Activated CD4-positive, alpha-beta memory T cell treated with anti-CD3 and anti-CD28 coated beads for 36 hours (primary cell): ENCODE measurements at regions not wholly inside any gene's neighbourhood (a gene's known extent, or its start where the extent isn't known, plus 50 kb on each side); places are given as distances from the start of the nearest gene placed in this dataset.

Experiments used
- CTCF ChIA-PET: fragments of 350-600 bp; sonication (Branson Sonifier 250); formaldehyde crosslinking; loops from one replicate; lab custom pipeline; 2021; ENCODE audit warnings: antibody characterized with exemption, inconsistent platforms; lab: Charles Lee
- POLR2A ChIA-PET: fragments of 350-600 bp; sonication (Branson Sonifier 250); formaldehyde crosslinking; loops from one replicate; lab custom pipeline; 2021; ENCODE audit warnings: antibody characterized with exemption; lab: Charles Lee
- DNase-seq: peaks from one replicate; pipeline ENCODE4 v3.0.0-alpha.2; 2020
- H3K27ac Mint-ChIP-seq: one replicate; pipeline ENCODE4 v1.8.0; 2021; ENCODE audit warnings: mixed read lengths
- H3K27me3 Mint-ChIP-seq: one replicate; pipeline ENCODE4 v1.8.0; 2021; ENCODE audit warnings: mixed read lengths
- H3K36me3 Mint-ChIP-seq: one replicate; pipeline ENCODE4 v1.8.0; 2021; ENCODE audit warnings: mixed read lengths
- H3K4me1 Mint-ChIP-seq: one replicate; pipeline ENCODE4 v1.8.0; 2021; ENCODE audit warnings: low read depth, mixed read lengths
- H3K4me3 Mint-ChIP-seq: one replicate; pipeline ENCODE4 v1.8.0; 2021; ENCODE audit warnings: mild to moderate bottlenecking, mixed read lengths
- H3K9me3 Mint-ChIP-seq: one replicate; pipeline ENCODE4 v1.8.0; 2021; ENCODE audit warnings: mixed read lengths
- intact Hi-C: fragments of 100-400 bp; cut with micrococcal nuclease; formaldehyde crosslinking; loops from one replicate; pipeline ENCODE4 v1.15.1; 2023

DNA sequence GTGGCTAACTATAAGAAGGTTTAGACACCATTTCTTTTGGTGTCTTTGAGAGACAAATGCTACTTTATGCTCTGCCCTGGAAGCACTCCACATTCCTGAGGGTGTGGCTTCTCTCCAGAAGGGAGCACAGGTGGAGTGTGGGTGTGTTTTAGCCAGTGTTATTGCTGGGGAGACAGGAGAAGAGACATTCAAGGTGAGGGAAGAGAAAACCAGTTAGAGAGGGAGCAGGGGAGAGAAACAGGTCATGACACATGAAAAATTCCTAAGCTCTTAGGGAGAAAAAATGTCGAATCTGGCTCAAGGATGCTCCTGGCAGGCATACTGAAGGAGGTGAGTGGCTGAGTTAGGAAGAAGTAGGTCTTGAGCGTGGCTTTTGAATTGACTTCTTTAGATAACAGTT lies 292.8 kb downstream of the CLIC5 start:
- intact Hi-C loops = no loop called here
- H3K27me3 Mint-ChIP-seq = no peaks in the 10 kb centered on the region
- DNase-seq = no peak
- POLR2A ChIA-PET = interaction anchor here (0.7 kb wide), 1 partner anchor 63 kb away, joined by 3 read pairs; no protein-coding TSS in a partner anchor
- CTCF ChIA-PET = interaction anchor here (1.3 kb wide), 1 partner anchor 9 kb away, joined by 3 read pairs; no protein-coding TSS in a partner anchor
- H3K9me3 Mint-ChIP-seq = peaks cover 7% of the 10 kb centered on the region
- peaks cover 5% of the 10 kb centered on the region for H3K4me1 Mint-ChIP-seq
- H3K36me3 Mint-ChIP-seq = no peaks in the 10 kb centered on the region
- H3K27ac Mint-ChIP-seq = no peak overlapping the region
- H3K4me3 Mint-ChIP-seq = no peak overlapping the region

- H3K4me1 Mint-ChIP-seq = peaks cover 15% of the 10 kb centered on the region
- no peak for DNase-seq
- intact Hi-C loops = no loop called here
- H3K36me3 Mint-ChIP-seq = no peaks in the 10 kb centered on the region
- no peak overlapping the region for H3K27ac Mint-ChIP-seq
- no peak overlapping the region for H3K4me3 Mint-ChIP-seq
- H3K9me3 Mint-ChIP-seq = peaks cover 7% of the 10 kb centered on the region
- CTCF ChIA-PET = no interaction called here
- POLR2A ChIA-PET = interaction anchor here (1.1 kb wide), 1 partner anchor 19 kb away, joined by 3 read pairs; no protein-coding TSS in a partner anchor
- H3K27me3 Mint-ChIP-seq = no peaks in the 10 kb centered on the region
These were observed 294.0 kb downstream of the CLIC5 start for GRCh38 chr6:45721665-45722064.

DNA sequence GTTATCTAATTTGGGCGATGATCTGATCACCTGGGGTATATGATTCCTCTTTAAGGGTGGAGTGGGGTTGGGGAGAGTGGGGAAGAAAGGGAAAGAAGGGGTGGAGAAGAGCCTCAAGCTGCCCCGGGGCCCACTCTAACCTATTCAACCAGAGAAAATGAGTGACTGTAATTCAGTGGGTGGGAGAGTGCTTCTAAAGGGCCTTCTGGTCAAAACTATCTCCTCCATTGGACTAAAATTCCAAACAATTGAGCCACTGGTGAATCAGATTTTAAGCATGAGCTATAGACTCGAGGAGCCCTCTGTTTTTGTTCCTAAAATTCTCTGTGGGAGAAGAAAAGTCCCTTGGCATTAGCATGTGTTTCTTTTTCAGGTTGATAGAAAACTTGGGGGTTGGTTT lies 296.8 kb downstream of the CLIC5 start:
- intact Hi-C loops = loop anchor here (10.0 kb wide), 2 partner anchors 424 to 784 kb away; no protein-coding TSS in a partner anchor
- Mint-ChIP-seq H3K27me3 (no peaks in the 10 kb centered on the region), H3K4me1 (peaks cover 41% of the 10 kb centered on the region), H3K36me3 (no peaks in the 10 kb centered on the region), H3K9me3 (peaks cover 7% of the 10 kb centered on the region), H3K27ac (no peak overlapping the region), H3K4me3 (no peak overlapping the region)
- ChIA-PET POLR2A (no interaction called here), CTCF (no interaction called here)
- no peak for DNase-seq

DNA sequence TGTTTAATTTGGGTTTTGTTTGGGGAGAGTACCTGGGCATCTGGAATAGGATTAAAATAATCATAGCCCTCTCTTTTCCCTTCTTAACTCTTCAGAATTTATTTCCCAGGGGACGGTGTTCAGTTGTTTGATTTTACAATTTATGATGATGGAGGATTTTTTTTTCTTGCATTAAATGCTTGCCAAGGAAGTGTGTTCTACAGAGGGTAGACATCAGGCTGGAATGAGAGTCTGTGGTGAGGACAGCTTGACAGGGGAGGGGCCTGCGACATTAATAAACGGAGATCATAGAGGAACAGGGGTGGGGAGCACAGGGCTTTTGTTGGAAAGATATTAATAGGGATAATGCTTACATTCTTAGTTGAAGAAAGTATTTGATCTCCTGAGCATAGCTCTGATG lies 297.5 kb downstream of the CLIC5 start:
- POLR2A ChIA-PET = no interaction called here
- Mint-ChIP-seq H3K27ac (no peak overlapping the region), H3K4me1 (peaks cover 48% of the 10 kb centered on the region), H3K27me3 (no peaks in the 10 kb centered on the region), H3K9me3 (peaks cover 5% of the 10 kb centered on the region), H3K36me3 (no peaks in the 10 kb centered on the region), H3K4me3 (no peak overlapping the region)
- CTCF ChIA-PET = no interaction called here
- intact Hi-C loops = loop anchor here (10.0 kb wide), 2 partner anchors 423 to 783 kb away; no protein-coding TSS in a partner anchor
- DNase-seq = no peak

GRCh38 chr6:45717715-45718114 lies 297.9 kb downstream of the CLIC5 start:
- DNase-seq = no peak
- peak overlapping the region; percentile 68 for H3K27ac Mint-ChIP-seq
- peaks cover 51% of the 10 kb centered on the region for H3K4me1 Mint-ChIP-seq

DNA sequence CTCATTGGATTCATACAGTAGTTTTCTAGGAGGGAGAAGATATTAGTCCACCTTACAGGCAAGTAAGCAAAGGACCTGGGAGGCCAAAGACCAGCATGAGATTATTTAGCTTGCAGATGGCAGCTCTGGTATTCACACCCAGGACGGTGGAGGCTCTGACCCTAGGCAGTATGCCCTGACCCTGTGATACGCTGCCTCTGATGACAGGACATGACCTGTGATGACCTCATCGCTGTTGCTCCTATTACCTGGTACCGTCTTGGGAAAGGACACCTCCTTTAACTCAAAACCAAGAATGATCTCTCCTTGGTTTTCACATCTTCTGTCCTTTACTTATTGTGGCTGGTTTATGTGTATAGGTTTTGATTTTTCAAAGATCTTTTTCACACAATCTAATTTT lies 298.6 kb downstream of the CLIC5 start:
- intact Hi-C loops = loop anchor here (10.0 kb wide), 2 partner anchors 422 to 782 kb away; no protein-coding TSS in a partner anchor
- H3K4me1 Mint-ChIP-seq = peaks cover 57% of the 10 kb centered on the region
- peak overlapping the region; percentile 14 for H3K27ac Mint-ChIP-seq
- CTCF ChIA-PET = interaction anchor here (1.7 kb wide), 1 partner anchor 205 kb away, joined by 5 read pairs; no protein-coding TSS in a partner anchor
- DNase-seq = no peak
- POLR2A ChIA-PET = no interaction called here
- no peak overlapping the region for H3K4me3 Mint-ChIP-seq
- no peaks in the 10 kb centered on the region for H3K9me3 Mint-ChIP-seq
- H3K27me3 Mint-ChIP-seq = no peaks in the 10 kb centered on the region
- H3K36me3 Mint-ChIP-seq = no peaks in the 10 kb centered on the region

More at GRCh38 chr6:45717715-45718114, 297.9 kb downstream of the CLIC5 start:
- Mint-ChIP-seq H3K36me3 (no peaks in the 10 kb centered on the region), H3K9me3 (peaks cover under 1% of the 10 kb centered on the region), H3K4me3 (no peak overlapping the region), H3K27me3 (no peaks in the 10 kb centered on the region)
- intact Hi-C loops = loop anchor here (10.0 kb wide), 2 partner anchors 423 to 783 kb away; no protein-coding TSS in a partner anchor
- CTCF ChIA-PET = no interaction called here
- POLR2A ChIA-PET = no interaction called here

DNA sequence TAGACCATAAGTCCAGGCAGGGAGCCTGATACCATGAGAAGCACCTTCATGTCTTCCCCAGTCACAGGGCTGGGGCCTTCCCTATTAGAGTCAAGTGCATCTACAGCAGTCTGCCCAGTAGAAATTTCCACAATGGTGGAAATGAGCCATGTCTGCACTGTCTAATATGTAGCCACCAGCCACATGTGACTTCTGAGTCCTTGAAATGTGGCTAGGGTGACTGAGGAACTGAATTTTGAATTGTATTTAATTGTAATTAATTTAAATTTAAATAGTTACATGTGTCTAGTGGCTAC lies 300.2 kb downstream of the CLIC5 start:
- no peak overlapping the region for H3K4me3 Mint-ChIP-seq
- intact Hi-C loops = loop anchor here (2.0 to 10.0 kb wide), 3 partner anchors 157 to 781 kb away; no protein-coding TSS in a partner anchor
- POLR2A ChIA-PET = interaction anchor here (0.5 to 2.3 kb wide), 6 partner anchors 12 to 354 kb away, joined by 3 to 29 read pairs (median 6); no protein-coding TSS in a partner anchor
- peak overlapping the region; percentile 93 for H3K27ac Mint-ChIP-seq
- peak; percentile 34 for DNase-seq
- no peaks in the 10 kb centered on the region for H3K27me3 Mint-ChIP-seq
- H3K9me3 Mint-ChIP-seq = no peaks in the 10 kb centered on the region
- CTCF ChIA-PET = interaction anchor here (1.1 to 2.4 kb wide), 8 partner anchors 12 to 296 kb away, joined by 3 to 26 read pairs (median 6); no protein-coding TSS in a partner anchor
- peaks cover 69% of the 10 kb centered on the region for H3K4me1 Mint-ChIP-seq
- H3K36me3 Mint-ChIP-seq = no peaks in the 10 kb centered on the region

DNA sequence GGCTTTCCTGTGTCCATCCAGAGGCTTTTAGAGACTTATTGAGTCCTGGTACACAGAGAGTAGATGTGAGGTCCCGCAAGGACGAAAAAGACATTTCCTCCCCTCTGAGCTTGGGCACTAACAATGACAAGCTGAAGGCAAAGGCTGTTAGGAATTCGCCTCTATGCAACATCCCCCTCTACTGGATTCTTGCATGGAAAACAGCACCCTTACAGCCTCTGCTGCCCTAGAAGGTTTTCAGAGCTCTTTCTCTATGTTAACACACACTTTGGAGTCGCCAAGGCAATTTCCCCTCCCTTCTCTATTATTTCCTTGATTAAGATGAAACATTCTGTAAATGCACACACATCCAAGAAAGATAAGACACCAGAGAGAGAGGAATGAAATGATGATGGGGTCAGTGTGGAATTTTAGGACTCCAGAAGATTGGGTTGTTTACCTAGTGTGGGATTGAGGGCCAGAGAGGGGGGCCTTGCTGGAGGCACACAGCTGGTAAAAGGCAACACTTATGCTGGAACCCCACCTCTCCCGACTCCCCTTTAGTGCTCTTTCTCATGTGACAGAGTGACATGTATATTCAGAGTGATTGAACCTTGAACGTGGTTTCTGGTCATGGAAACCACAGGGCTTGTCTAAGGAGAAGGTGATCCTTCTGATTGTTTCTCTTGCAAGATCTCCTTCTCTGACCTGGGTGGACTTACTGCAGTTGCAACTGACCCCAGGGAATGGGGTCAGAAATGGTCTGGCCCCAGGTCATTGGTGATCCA lies 300.7 kb downstream of the CLIC5 start:
- Mint-ChIP-seq H3K27ac (peak overlapping the region; percentile 93), H3K27me3 (no peaks in the 10 kb centered on the region), H3K4me1 (peaks cover 73% of the 10 kb centered on the region), H3K9me3 (no peaks in the 10 kb centered on the region), H3K4me3 (no peak overlapping the region), H3K36me3 (no peaks in the 10 kb centered on the region)
- intact Hi-C loops = loop anchor here (1.0 to 10.0 kb wide), 10 partner anchors 22 to 1060 kb away; no protein-coding TSS in a partner anchor
- POLR2A ChIA-PET = interaction anchor here (0.5 to 2.3 kb wide), 18 partner anchors 11 to 355 kb away, joined by 3 to 29 read pairs (median 4); no protein-coding TSS in a partner anchor
- CTCF ChIA-PET = interaction anchor here (0.5 to 2.4 kb wide), 54 partner anchors 8 to 1245 kb away, joined by 3 to 26 read pairs (median 4); partner anchors contain the start of gene SUPT3H
- peak; percentile 62 for DNase-seq

DNA sequence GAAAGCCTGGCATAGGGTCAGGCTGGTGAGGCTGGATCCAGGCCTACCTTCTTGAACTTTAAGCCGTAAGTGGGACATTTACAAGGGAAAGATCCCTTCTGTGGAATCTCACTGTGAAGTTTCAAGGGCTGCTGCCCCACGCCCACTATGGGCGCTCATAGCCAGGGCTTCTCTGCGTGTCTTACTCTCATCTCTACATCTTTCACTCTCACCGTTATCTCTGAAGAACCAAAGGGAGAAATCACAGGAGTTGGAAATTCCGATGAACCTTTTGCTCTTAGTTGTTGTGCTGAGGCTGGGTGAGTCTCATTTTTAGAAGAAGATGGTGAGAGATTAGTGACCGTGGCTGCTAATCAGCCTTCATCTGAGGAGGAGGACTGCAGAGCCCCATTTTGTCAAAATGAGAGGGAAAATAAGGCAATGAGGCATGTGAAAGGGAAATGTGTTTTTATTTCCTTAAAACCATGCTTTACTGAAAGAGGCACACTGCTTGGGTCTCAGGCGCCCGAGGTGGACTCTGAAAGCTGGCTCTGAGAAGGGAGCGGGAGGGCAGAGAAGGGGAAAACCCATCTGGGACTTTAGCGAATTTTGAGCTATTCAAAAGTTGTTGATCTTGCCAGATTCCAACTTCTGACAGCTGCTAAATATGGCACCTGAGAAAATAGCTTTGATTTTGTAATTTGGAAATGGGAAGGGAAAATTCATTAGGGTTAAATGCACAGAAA lies 301.5 kb downstream of the CLIC5 start:
- ChIA-PET CTCF (interaction anchor here (0.6 to 2.4 kb wide), 48 partner anchors 8 to 1244 kb away, joined by 3 to 26 read pairs (median 4); partner anchors contain the start of gene SUPT3H), POLR2A (interaction anchor here (0.6 to 2.3 kb wide), 16 partner anchors 10 to 293 kb away, joined by 3 to 29 read pairs (median 5); no protein-coding TSS in a partner anchor)
- Mint-ChIP-seq H3K27me3 (no peaks in the 10 kb centered on the region), H3K4me3 (peak overlapping the region; percentile 4), H3K27ac (peak overlapping the region; percentile 93), H3K4me1 (peaks cover 75% of the 10 kb centered on the region), H3K36me3 (no peaks in the 10 kb centered on the region), H3K9me3 (no peaks in the 10 kb centered on the region)
- intact Hi-C loops = loop anchor here (1.0 to 10.0 kb wide), 10 partner anchors 23 to 1059 kb away; no protein-coding TSS in a partner anchor
- peak; percentile 56 for DNase-seq
